H9 (cell line): ENCODE measurements at regions not wholly inside any gene's neighbourhood (a gene's known extent, or its start where the extent isn't known, plus 50 kb on each side); places are given as distances from the start of the nearest gene placed in this dataset.

Source experiments
- DNase-seq: peaks from one replicate; pipeline ENCODE4 v3.0.0-alpha.2; 2017
- H2AFZ ChIP-seq: one replicate; pipeline ENCODE4 v1.6.1; 2013; ENCODE audit warnings: mild to moderate bottlenecking, low read length, control low read depth, moderate library complexity
- H2AK5ac ChIP-seq: 2 replicates; pipeline ENCODE4 v1.6.1; 2013; ENCODE audit warnings: low read length, control low read depth, mixed read lengths; ENCODE audit not compliant: insufficient read length
- H2BK120ac ChIP-seq: one replicate; pipeline ENCODE4 v1.6.1; 2013; ENCODE audit warnings: low read depth, mild to moderate bottlenecking, low read length, control low read depth, inconsistent platforms; ENCODE audit not compliant: poor library complexity, severe bottlenecking
- H2BK12ac ChIP-seq: 2 replicates; pipeline ENCODE4 v1.6.1; 2013; ENCODE audit warnings: low read length, control low read depth, mixed read lengths, low read depth; ENCODE audit not compliant: insufficient read length
- H2BK15ac ChIP-seq: 2 replicates; pipeline ENCODE4 v1.6.1; 2013; ENCODE audit warnings: low read depth, low read length, control low read depth
- H2BK20ac ChIP-seq: one replicate; pipeline ENCODE4 v1.6.1; 2013; ENCODE audit warnings: low read depth, mild to moderate bottlenecking, low read length, control low read depth, inconsistent platforms; ENCODE audit not compliant: poor library complexity, severe bottlenecking
- H2BK5ac ChIP-seq: 2 replicates; pipeline ENCODE4 v1.6.1; 2013; ENCODE audit warnings: low read length, control low read depth, mixed read lengths; ENCODE audit not compliant: insufficient read length
- H3K14ac ChIP-seq: 2 replicates; pipeline ENCODE4 v1.6.1; 2013; ENCODE audit warnings: low read length, control low read depth; ENCODE audit not compliant: insufficient read depth
- H3K18ac ChIP-seq: 2 replicates; pipeline ENCODE4 v1.6.1; 2013; ENCODE audit warnings: low read depth, mild to moderate bottlenecking, mixed read lengths, low read length, control low read depth; ENCODE audit not compliant: insufficient read length
- H3K23ac ChIP-seq: 2 replicates; pipeline ENCODE4 v1.6.1; 2013; ENCODE audit warnings: low read length, control low read depth, mixed read lengths, low read depth; ENCODE audit not compliant: insufficient read length
- H3K23me2 ChIP-seq: 2 replicates; pipeline ENCODE4 v1.6.1; 2013; ENCODE audit warnings: low read depth, mild to moderate bottlenecking, mixed read lengths, low read length, control low read depth; ENCODE audit not compliant: insufficient read length, poor library complexity, severe bottlenecking
- H3K27ac ChIP-seq: 2 replicates; pipeline ENCODE4 v1.5.1; 2013; ENCODE audit warnings: low read length, control low read depth, mixed read lengths, low read depth; ENCODE audit not compliant: insufficient read length
- H3K27me3 ChIP-seq: 2 replicates; pipeline ENCODE4 v1.6.1; 2013; ENCODE audit warnings: low read length, control low read depth, inconsistent platforms; ENCODE audit not compliant: insufficient read depth
- H3K4ac ChIP-seq: 2 replicates; pipeline ENCODE4 v1.6.1; 2013; ENCODE audit warnings: low read depth, mild to moderate bottlenecking, control low read depth, inconsistent platforms, low read length, moderate library complexity
- H3K4me1 ChIP-seq: 2 replicates; pipeline ENCODE4 v1.6.1; 2013; ENCODE audit warnings: low read length, control low read depth, inconsistent platforms; ENCODE audit not compliant: insufficient read depth
- H3K4me2 ChIP-seq: 2 replicates; pipeline ENCODE4 v1.6.1; 2013; ENCODE audit warnings: low read length, control low read depth, mixed read lengths; ENCODE audit not compliant: insufficient read length, insufficient read depth
- H3K56ac ChIP-seq: 2 replicates; pipeline ENCODE4 v1.6.1; 2013; ENCODE audit warnings: low read depth, mild to moderate bottlenecking, mixed read lengths, low read length, control low read depth; ENCODE audit not compliant: insufficient read length
- H3K79me1 ChIP-seq: 2 replicates; pipeline ENCODE4 v1.6.1; 2013; ENCODE audit warnings: low read depth, mild to moderate bottlenecking, moderate library complexity, low read length, control low read depth, inconsistent platforms; ENCODE audit not compliant: insufficient read depth, poor library complexity, severe bottlenecking
- H3K79me2 ChIP-seq: 2 replicates; pipeline ENCODE4 v1.6.1; 2013; ENCODE audit warnings: low read length, control low read depth, inconsistent platforms; ENCODE audit not compliant: insufficient read depth
- H3K9ac ChIP-seq: 2 replicates; pipeline ENCODE4 v1.6.1; 2013; ENCODE audit warnings: low read length, control low read depth, mixed read lengths; ENCODE audit not compliant: insufficient read length; ENCODE audit errors: extremely low read depth
- H3K9me3 ChIP-seq: one replicate; pipeline ENCODE4 v1.6.1; 2013; ENCODE audit warnings: low read depth, low read length, inconsistent platforms; ENCODE audit not compliant: control insufficient read depth
- H3T11ph ChIP-seq: one replicate; pipeline ENCODE4 v1.6.1; 2013; ENCODE audit warnings: mild to moderate bottlenecking, low read length, control low read depth, inconsistent platforms
- H4K20me1 ChIP-seq: one replicate; pipeline ENCODE4 v1.6.1; 2013; ENCODE audit not compliant: control insufficient read depth, insufficient read length, insufficient read depth
- H4K5ac ChIP-seq: 2 replicates; pipeline ENCODE4 v1.6.1; 2013; ENCODE audit warnings: low read depth, mild to moderate bottlenecking, mixed read lengths, low read length, control low read depth; ENCODE audit not compliant: insufficient read length
- H4K8ac ChIP-seq: replicated peaks from 2 replicates; pipeline ENCODE4 v1.6.1; 2013; ENCODE audit warnings: low read length, control low read depth, mixed read lengths, low read depth; ENCODE audit not compliant: insufficient read length
- H4K91ac ChIP-seq: 2 replicates; pipeline ENCODE4 v1.6.1; 2013; ENCODE audit warnings: low read depth, mild to moderate bottlenecking, moderate library complexity, mixed read lengths, low read length, control low read depth; ENCODE audit not compliant: insufficient read length
- H3K27ac Mint-ChIP-seq, 3 experiments: 2 replicates in 2 of 3; 3 replicates in 1 of 3; pipeline ENCODE4 v1.8.0; 2020 to 2021; ENCODE audit warnings: mixed read lengths in 3 of 3, mild to moderate bottlenecking in 1 of 3, moderate library complexity in 1 of 3
- H3K27me3 Mint-ChIP-seq: 2 replicates; pipeline ENCODE4 v1.8.0; 2021; ENCODE audit warnings: low read depth, mild to moderate bottlenecking, moderate library complexity, mixed read lengths
- H3K36me3 Mint-ChIP-seq, 3 experiments: 2 replicates in 2 of 3; 3 replicates in 1 of 3; pipeline ENCODE4 v1.8.0; 2020 to 2021; ENCODE audit warnings: low read depth in 3 of 3, mixed read lengths in 3 of 3; ENCODE audit not compliant: insufficient read depth in 1 of 3
- H3K4me1 Mint-ChIP-seq, 2 experiments: 2 replicates each; pipeline ENCODE4 v1.8.0; 2020; ENCODE audit warnings: mixed read lengths in 2 of 2
- H3K4me3 Mint-ChIP-seq, 2 experiments: 2 replicates in 1 of 2; 3 replicates in 1 of 2; pipeline ENCODE4 v1.8.0; 2020 to 2021; ENCODE audit warnings: mild to moderate bottlenecking in 2 of 2, mixed read lengths in 2 of 2, moderate library complexity in 1 of 2
- H3K9me3 Mint-ChIP-seq, 2 experiments: 2 replicates in 1 of 2; 3 replicates in 1 of 2; pipeline ENCODE4 v1.8.0; 2020; ENCODE audit warnings: mild to moderate bottlenecking in 2 of 2, mixed read lengths in 2 of 2, moderate library complexity in 1 of 2
- CTCF ChIP-seq: fragments of 200-600 bp; sonication (generic); conservative IDR thresholded peaks from 3 replicates; pipeline ENCODE4 v1.8.0; 2021; ENCODE audit warnings: antibody characterized with exemption, mild to moderate bottlenecking
- WGBS: extraction: QIAGEN DNeasy Blood & Tissue Kit; methylation state at CpG from one replicate; pipeline ENCODE4 v1.1.7; 2013; ENCODE audit warnings: missing lambda C conversion rate, low lambda C conversion rate, mixed read lengths; ENCODE audit not compliant: insufficient read length; ENCODE audit errors: extremely low coverage; 5-methylcytosine and 5-hydroxymethylcytosine counted together

- Mint-ChIP-seq H3K4me3 (no peak overlapping the region), H3K27me3 (no peaks in the 10 kb centered on the region), H3K9me3 (no peaks in the 10 kb centered on the region), H3K27ac (no peak overlapping the region), H3K4me1 (peaks cover 0 to 3% of the 10 kb centered on the region in 2 experiments; a peak in 2 of 4 replicates), H3K36me3 (no peaks in the 10 kb centered on the region)
- Histone ChIP-seq H2BK120ac (no peak overlapping the region), H2BK12ac (no peak overlapping the region), H3K79me2 (no peaks in the 10 kb centered on the region), H3K9ac (no peak overlapping the region), H4K20me1 (no peaks in the 10 kb centered on the region), H2BK5ac (no peak overlapping the region), H3K4me2 (no peak overlapping the region), H4K5ac (no peak overlapping the region), H2BK20ac (no peak overlapping the region), H3K14ac (no peak overlapping the region), H3K4me1 (no peaks in the 10 kb centered on the region), H3K27me3 (no peaks in the 10 kb centered on the region), H2AFZ (no peak overlapping the region), H4K8ac (no peak overlapping the region), H2AK5ac (no peak overlapping the region), H3K23me2 (no peaks in the 10 kb centered on the region), H3K18ac (no peak overlapping the region), H3K23ac (no peak overlapping the region), H3K56ac (no peak overlapping the region), H3K9me3 (no peaks in the 10 kb centered on the region), H4K91ac (no peak overlapping the region), H3T11ph (no peak overlapping the region), H3K79me1 (no peaks in the 10 kb centered on the region), H2BK15ac (no peak overlapping the region), H3K27ac (no peak overlapping the region), H3K4ac (no peak overlapping the region)
- DNase-seq: no peak
- no peak for TF ChIP-seq CTCF
- no CpG with 5 or more reads among the region's 2 CpGs for WGBS
Observed at GRCh38 chr4:108291137-108291536, 122.4 kb upstream of the LEF1 start.
